ENCODE measurements at regions not wholly inside any gene's neighbourhood (a gene's known extent, or its start where the extent isn't known, plus 50 kb on each side); places are given as distances from the start of the nearest gene placed in this dataset.

- no peak overlapping the region for H3K18ac ChIP-seq (ENCODE audit: insufficient read length, low read depth, low read length)
- no peak overlapping the region for H3K27ac ChIP-seq (ENCODE audit: insufficient read length, low read depth, low read length)
- no peak overlapping the region for H4K91ac ChIP-seq (ENCODE audit: insufficient read length, low read depth, low read length)
- Mint-ChIP-seq H3K4me1 (peaks cover 2 to 9% of the 10 kb centered on the region in 2 experiments; a peak in 2 of 4 replicates), H3K4me3 (no peak overlapping the region), H3K9me3 (peaks cover 49 to 53% of the 10 kb centered on the region in 2 experiments), H3K27me3 (ENCODE audit: low read depth) (peaks cover 5% of the 10 kb centered on the region), H3K27ac (no peak overlapping the region; a peak in 1 of 7 replicates), H3K36me3 (ENCODE audit: insufficient read depth in 1 of 3, low read depth in 3 of 3) (peaks cover 27 to 53% (median 44%) of the 10 kb centered on the region in 3 experiments)
- H3K4ac ChIP-seq (ENCODE audit: low read depth, low read length): no peak overlapping the region
- H2BK120ac ChIP-seq (ENCODE audit: low read depth, low read length, poor library complexity, severe bottlenecking): no peak overlapping the region
- DNase-seq: no peak
- no peaks in the 10 kb centered on the region for H4K20me1 ChIP-seq (ENCODE audit: control insufficient read depth, insufficient read depth, insufficient read length)
- no peak overlapping the region for H4K5ac ChIP-seq (ENCODE audit: insufficient read length, low read depth, low read length)
- H3K14ac ChIP-seq (ENCODE audit: insufficient read depth, low read length): no peak overlapping the region
- H3K79me2 ChIP-seq (ENCODE audit: insufficient read depth, low read length): no peaks in the 10 kb centered on the region
- no peak for TF ChIP-seq CTCF (conservative IDR thresholded peaks at IDR 0.05)
- H2BK12ac ChIP-seq (ENCODE audit: insufficient read length, low read depth, low read length): no peak overlapping the region
- H4K8ac ChIP-seq (replicated peaks; ENCODE audit: insufficient read length, low read depth, low read length): no peak overlapping the region
- H3T11ph ChIP-seq (ENCODE audit: low read length): no peak overlapping the region
- H2BK20ac ChIP-seq (ENCODE audit: low read depth, low read length, poor library complexity, severe bottlenecking): no peak overlapping the region
- H3K9me3 ChIP-seq (ENCODE audit: control insufficient read depth, low read depth, low read length): peaks cover 22% of the 10 kb centered on the region
- H3K9ac ChIP-seq (ENCODE audit: extremely low read depth, insufficient read length, low read length): no peak overlapping the region
- no peak overlapping the region for H3K23ac ChIP-seq (ENCODE audit: insufficient read length, low read depth, low read length)
- no peaks in the 10 kb centered on the region for H3K79me1 ChIP-seq (ENCODE audit: insufficient read depth, low read depth, low read length, poor library complexity, severe bottlenecking)
- no peak overlapping the region for H2BK5ac ChIP-seq (ENCODE audit: insufficient read length, low read length)
- no peak overlapping the region for H3K56ac ChIP-seq (ENCODE audit: insufficient read length, low read depth, low read length)
- WGBS (ENCODE audit: extremely low coverage, insufficient read length, low lambda C conversion rate): no CpG with 5 or more reads among the region's 4 CpGs
- no peak overlapping the region for H2AK5ac ChIP-seq (ENCODE audit: insufficient read length, low read length)
- H3K4me1 ChIP-seq (ENCODE audit: insufficient read depth, low read length): 0 out of 2 replicates have a peak, but pooled peaks cover 1% of the 10 kb centered on the region
- H3K27me3 ChIP-seq (ENCODE audit: insufficient read depth, low read length): no peaks in the 10 kb centered on the region
- no peak overlapping the region for H3K4me2 ChIP-seq (ENCODE audit: insufficient read depth, insufficient read length, low read length)
- H3K23me2 ChIP-seq (ENCODE audit: insufficient read length, low read depth, low read length, poor library complexity, severe bottlenecking): no peaks in the 10 kb centered on the region
- H2BK15ac ChIP-seq (ENCODE audit: low read depth, low read length): no peak overlapping the region
- no peak overlapping the region for H2AFZ ChIP-seq (ENCODE audit: low read length)
Measured at GRCh38 chr6:16035488-16036080, 93.3 kb upstream of the MYLIP start.
